Fibroblast of lung (primary cell): ENCODE measurements at regions not wholly inside any gene's neighbourhood (a gene's known extent, or its start where the extent isn't known, plus 50 kb on each side); places are given as distances from the start of the nearest gene placed in this dataset.
A peak's percentile ranks its signal among the peaks of the same experiment; 100 is the strongest.

Source experiments
- DNase-seq, 2 donors: peaks; one replicate each; pipeline versions ENCODE4 v3.0.0 to v3.0.0-alpha.2; 2010; ENCODE audit warnings: low read depth in 2 of 2
- H2AFZ ChIP-seq: 2 replicates; pipeline ENCODE4 v1.5.1; 2012; ENCODE audit warnings: low read length, control low read depth, inconsistent platforms
- H3K27ac ChIP-seq: 2 replicates; pipeline ENCODE4 v1.5.1; 2011; ENCODE audit warnings: low read length, control low read depth; ENCODE audit not compliant: insufficient read depth
- H3K27me3 ChIP-seq: 2 replicates; pipeline ENCODE4 v1.5.1; 2011; ENCODE audit warnings: mild to moderate bottlenecking, low read length; ENCODE audit not compliant: control insufficient read depth, insufficient read depth
- H3K36me3 ChIP-seq: 2 replicates; pipeline ENCODE4 v1.5.1; 2011; ENCODE audit warnings: low read length; ENCODE audit not compliant: control insufficient read depth, insufficient read depth
- H3K4me1 ChIP-seq: 2 replicates; pipeline ENCODE4 v1.5.1; 2011; ENCODE audit warnings: low read length; ENCODE audit not compliant: control insufficient read depth, insufficient read depth; ENCODE audit errors: extremely low read depth
- H3K4me2 ChIP-seq: 2 replicates; pipeline ENCODE4 v1.5.1; 2011; ENCODE audit warnings: low read length, control low read depth; ENCODE audit not compliant: insufficient read depth; ENCODE audit errors: extremely low read depth
- H3K4me3 ChIP-seq, 4 experiments: fragments of 200-600 bp in 1 of 4; sonication (generic) in 1 of 4; replicated peaks in 1 of 4; 2 replicates each; pipeline ENCODE4 v1.5.1; 2011 to 2016; ENCODE audit warnings: low read length in 4 of 4, low read depth in 3 of 4, mild to moderate bottlenecking in 3 of 4, control low read depth in 2 of 4, inconsistent platforms in 1 of 4, mixed read lengths in 1 of 4; ENCODE audit not compliant: insufficient read depth in 1 of 4; ENCODE audit errors: control extremely low read depth in 1 of 4
- H3K79me2 ChIP-seq: 2 replicates; pipeline ENCODE4 v1.5.1; 2012; ENCODE audit warnings: mild to moderate bottlenecking, low read length, inconsistent platforms; ENCODE audit not compliant: control insufficient read depth, insufficient read depth
- H3K9ac ChIP-seq: 2 replicates; pipeline ENCODE4 v1.5.1; 2011; ENCODE audit warnings: mild to moderate bottlenecking, low read length, control low read depth; ENCODE audit not compliant: insufficient read depth
- H3K9me3 ChIP-seq: 2 replicates; pipeline ENCODE4 v1.5.1; 2012; ENCODE audit warnings: low read depth, low read length; ENCODE audit not compliant: control insufficient read depth, insufficient read depth
- H4K20me1 ChIP-seq: 2 replicates; pipeline ENCODE4 v1.5.1; 2011; ENCODE audit warnings: low read length; ENCODE audit not compliant: control insufficient read depth, insufficient read depth; ENCODE audit errors: extremely low read depth
- CTCF ChIP-seq, 2 donors: IDR thresholded peaks in 1 of 2; conservative IDR thresholded peaks in 1 of 2; 1 replicate in 1 of 2; 2 replicates in 1 of 2; pipeline ENCODE4 v1.5.1; 2011 to 2012; ENCODE audit warnings: low read length in 2 of 2, control low read depth in 1 of 2, inconsistent platforms in 1 of 2, low read depth in 1 of 2, mild to moderate bottlenecking in 1 of 2
- EZH2 ChIP-seq: IDR thresholded peaks from 2 replicates; pipeline ENCODE4 v1.5.1; 2012; ENCODE audit warnings: low read length, control low read depth, mild to moderate bottlenecking; ENCODE audit errors: missing control alignments

GRCh38 chr2:5782103-5782502 is 89.9 kb downstream of the SOX11 start:
- no peaks in the 10 kb centered on the region for H3K27me3 ChIP-seq
- no peak overlapping the region for H2AFZ ChIP-seq
- H3K79me2 ChIP-seq: no peaks in the 10 kb centered on the region
- no peaks in the 10 kb centered on the region for H3K9me3 ChIP-seq
- H3K4me1 ChIP-seq: no peaks in the 10 kb centered on the region
- H3K36me3 ChIP-seq: no peaks in the 10 kb centered on the region
- H3K9ac ChIP-seq: no peak overlapping the region
- peak in 1 of 2 donors; percentile 55 for DNase-seq
- H3K4me3 ChIP-seq: no peak overlapping the region
- no peak overlapping the region for H3K27ac ChIP-seq
- H3K4me2 ChIP-seq: peak overlapping the region; percentile 32
- no peaks in the 10 kb centered on the region for H4K20me1 ChIP-seq
- TF ChIP-seq CTCF (conservative IDR thresholded peaks at IDR 0.05 in 1 of 2, IDR thresholded peaks at IDR 0.05 in 1 of 2; ENCODE audit: low read depth in 1 of 2, low read length in 2 of 2): no peak
- TF ChIP-seq EZH2: no peak

- no peak overlapping the region for H3K4me3 ChIP-seq
- no peaks in the 10 kb centered on the region for H3K9me3 ChIP-seq
- H3K4me2 ChIP-seq: no peak overlapping the region
- no peaks in the 10 kb centered on the region for H3K27me3 ChIP-seq
- no peaks in the 10 kb centered on the region for H4K20me1 ChIP-seq
- no peak overlapping the region for H3K27ac ChIP-seq
- no peaks in the 10 kb centered on the region for H3K79me2 ChIP-seq
- no peaks in the 10 kb centered on the region for H3K4me1 ChIP-seq
- no peak for TF ChIP-seq EZH2
- no peak for TF ChIP-seq CTCF (conservative IDR thresholded peaks at IDR 0.05 in 1 of 2, IDR thresholded peaks at IDR 0.05 in 1 of 2; ENCODE audit: low read depth in 1 of 2, low read length in 2 of 2)
- no peaks in the 10 kb centered on the region for H3K36me3 ChIP-seq
- no peak for DNase-seq
- H3K9ac ChIP-seq: no peak overlapping the region
- H2AFZ ChIP-seq: no peak overlapping the region
Observed at GRCh38 chr2:5788447-5788846, 96.3 kb downstream of the SOX11 start.

GRCh38 chr2:5791371-5791770 is 99.2 kb downstream of the SOX11 start:
- Histone ChIP-seq H2AFZ (no peak overlapping the region), H3K9ac (no peak overlapping the region), H4K20me1 (no peaks in the 10 kb centered on the region), H3K27ac (no peak overlapping the region), H3K79me2 (no peaks in the 10 kb centered on the region), H3K4me2 (no peak overlapping the region), H3K4me1 (no peaks in the 10 kb centered on the region), H3K4me3 (no peak overlapping the region), H3K27me3 (no peaks in the 10 kb centered on the region), H3K9me3 (no peaks in the 10 kb centered on the region), H3K36me3 (no peaks in the 10 kb centered on the region)
- peak in 1 of 2 donors; percentile 26 for DNase-seq
- TF ChIP-seq CTCF (conservative IDR thresholded peaks at IDR 0.05 in 1 of 2, IDR thresholded peaks at IDR 0.05 in 1 of 2; ENCODE audit: low read depth in 1 of 2, low read length in 2 of 2) (no peak), EZH2 (no peak)
